Glutamatergic neuron (in vitro differentiated cells): ENCODE measurements at regions not wholly inside any gene's neighbourhood (a gene's known extent, or its start where the extent isn't known, plus 50 kb on each side); places are given as distances from the start of the nearest gene placed in this dataset.

Source experiments
- DNase-seq: peaks from one replicate; pipeline ENCODE4 v3.0.0; 2022
- H3K27ac Mint-ChIP-seq: one replicate; pipeline ENCODE4 v1.8.0; 2020; ENCODE audit warnings: mild to moderate bottlenecking, mixed read lengths, inconsistent platforms; ENCODE audit not compliant: unreplicated experiment
- H3K27me3 Mint-ChIP-seq: one replicate; pipeline ENCODE4 v1.8.0; 2020; ENCODE audit warnings: mild to moderate bottlenecking, moderate library complexity, mixed read lengths, inconsistent platforms; ENCODE audit not compliant: unreplicated experiment
- H3K36me3 Mint-ChIP-seq: one replicate; pipeline ENCODE4 v1.8.0; 2020; ENCODE audit warnings: mild to moderate bottlenecking, mixed read lengths, inconsistent platforms; ENCODE audit not compliant: unreplicated experiment
- H3K4me1 Mint-ChIP-seq: one replicate; pipeline ENCODE4 v1.8.0; 2020; ENCODE audit warnings: mild to moderate bottlenecking, low read depth, mixed read lengths, inconsistent platforms; ENCODE audit not compliant: unreplicated experiment
- H3K4me3 Mint-ChIP-seq: one replicate; pipeline ENCODE4 v1.8.0; 2020; ENCODE audit warnings: mild to moderate bottlenecking, mixed read lengths, inconsistent platforms; ENCODE audit not compliant: unreplicated experiment
- H3K9me3 Mint-ChIP-seq: one replicate; pipeline ENCODE4 v1.8.0; 2020; ENCODE audit warnings: mild to moderate bottlenecking, moderate library complexity, mixed read lengths, inconsistent platforms; ENCODE audit not compliant: unreplicated experiment
- CTCF ChIP-seq: fragments of 200-600 bp; sonication (generic); IDR thresholded peaks from one replicate; pipeline ENCODE4 v1.5.0; 2021; ENCODE audit not compliant: partially characterized antibody, unreplicated experiment

GRCh38 chr13:87302931-87303330, 368.2 kb upstream of the SLITRK5 start:
- Mint-ChIP-seq H3K27ac (no peak overlapping the region), H3K4me1 (no peaks in the 10 kb centered on the region), H3K27me3 (no peaks in the 10 kb centered on the region), H3K4me3 (no peak overlapping the region), H3K36me3 (no peaks in the 10 kb centered on the region), H3K9me3 (no peaks in the 10 kb centered on the region)
- no peak for DNase-seq
- TF ChIP-seq CTCF: no peak

- DNase-seq: no peak
- Mint-ChIP-seq H3K27me3 (no peaks in the 10 kb centered on the region), H3K36me3 (no peaks in the 10 kb centered on the region), H3K27ac (no peak overlapping the region), H3K4me3 (no peak overlapping the region), H3K9me3 (peaks cover 1% of the 10 kb centered on the region), H3K4me1 (no peaks in the 10 kb centered on the region)
- no peak for TF ChIP-seq CTCF
Observed at GRCh38 chr13:87311165-87311564, 360.0 kb upstream of the SLITRK5 start.

GRCh38 chr13:87314822-87315221, 356.3 kb upstream of the SLITRK5 start:
- TF ChIP-seq CTCF: no peak
- Mint-ChIP-seq H3K27me3 (no peaks in the 10 kb centered on the region), H3K4me1 (peaks cover 4% of the 10 kb centered on the region), H3K36me3 (no peaks in the 10 kb centered on the region), H3K27ac (no peak overlapping the region), H3K4me3 (no peak overlapping the region), H3K9me3 (peaks cover 1% of the 10 kb centered on the region)
- no peak for DNase-seq

- TF ChIP-seq CTCF: no peak
- Mint-ChIP-seq H3K9me3 (no peaks in the 10 kb centered on the region), H3K4me1 (no peaks in the 10 kb centered on the region), H3K4me3 (no peak overlapping the region), H3K27ac (no peak overlapping the region), H3K36me3 (no peaks in the 10 kb centered on the region), H3K27me3 (no peaks in the 10 kb centered on the region)
- DNase-seq: no peak
Observed at GRCh38 chr13:87322386-87322785, 348.8 kb upstream of the SLITRK5 start.

- Mint-ChIP-seq H3K4me3 (no peak overlapping the region), H3K36me3 (no peaks in the 10 kb centered on the region), H3K27ac (no peak overlapping the region), H3K9me3 (no peaks in the 10 kb centered on the region), H3K27me3 (no peaks in the 10 kb centered on the region), H3K4me1 (no peaks in the 10 kb centered on the region)
- no peak for TF ChIP-seq CTCF
- DNase-seq: no peak
Observed at GRCh38 chr13:87324558-87324957, 346.6 kb upstream of the SLITRK5 start.
